ENCODE measurements at regions not wholly inside any gene's neighbourhood (a gene's known extent, or its start where the extent isn't known, plus 50 kb on each side); places are given as distances from the start of the nearest gene placed in this dataset.

DNA sequence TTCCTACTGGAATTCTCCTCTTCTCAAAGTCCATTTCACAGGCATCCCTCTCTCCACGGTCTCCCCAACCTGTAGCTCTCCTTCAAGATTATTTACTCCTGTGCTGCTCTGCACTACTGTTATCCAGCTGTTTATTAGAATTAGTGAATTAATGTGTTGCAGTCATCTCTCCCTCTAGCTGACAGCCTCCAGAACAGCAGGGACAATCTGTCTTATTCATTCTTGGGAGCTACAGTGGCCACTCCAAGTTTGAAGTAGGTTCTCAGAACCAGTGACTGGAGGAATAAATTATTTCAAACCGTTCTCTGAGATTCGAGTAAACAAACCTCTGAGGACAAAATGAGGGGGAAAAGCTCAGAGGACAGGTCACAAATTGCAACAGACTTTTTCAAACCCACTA is 330.9 kb downstream of the RRAGC start:
- no peak for DNase-seq
- no peak overlapping the region for H4K91ac ChIP-seq (ENCODE audit: low read length)
- no peak overlapping the region for H2BK120ac ChIP-seq (ENCODE audit: low read depth, low read length)
- no peak overlapping the region for H2AK5ac ChIP-seq (ENCODE audit: low read length, severe bottlenecking)
- H3K14ac ChIP-seq (ENCODE audit: low read length in 2 of 2), result no peak overlapping the region
- H3K27me3 ChIP-seq (ENCODE audit: control insufficient read depth in 1 of 2, insufficient read depth in 1 of 2, low read length in 2 of 2), result peaks cover 0 to 8% of the 10 kb centered on the region in 2 experiments
- no peak overlapping the region for H3K4ac ChIP-seq (ENCODE audit: low read depth in 1 of 2, low read length in 2 of 2)
- no peak overlapping the region for H3K18ac ChIP-seq (ENCODE audit: low read depth in 1 of 2, low read length in 2 of 2)
- H2BK12ac ChIP-seq (ENCODE audit: low read length in 2 of 2), result no peak overlapping the region
- no peak overlapping the region for H4K8ac ChIP-seq (ENCODE audit: low read length)
- no peak overlapping the region for H2BK15ac ChIP-seq (ENCODE audit: low read depth, poor library complexity, severe bottlenecking)
- no peaks in the 10 kb centered on the region for H3K79me1 ChIP-seq (replicated peaks; ENCODE audit: low read length, poor library complexity, severe bottlenecking)
- no peak overlapping the region for H3K27ac ChIP-seq (ENCODE audit: low read length, poor library complexity, severe bottlenecking)
- no peaks in the 10 kb centered on the region for H3K36me3 ChIP-seq (ENCODE audit: control insufficient read depth in 1 of 2, insufficient read depth in 2 of 2, low read depth in 1 of 2, low read length in 2 of 2)
- no peak overlapping the region for H3K4me3 ChIP-seq (ENCODE audit: insufficient read depth in 1 of 2, low read depth in 1 of 2, low read length in 2 of 2)
- H3K23ac ChIP-seq (ENCODE audit: low read length in 2 of 2), result no peak overlapping the region
- no peak overlapping the region for H3K9ac ChIP-seq (ENCODE audit: low read length)
- no peak overlapping the region for H2BK5ac ChIP-seq (ENCODE audit: low read depth, low read length, poor library complexity, severe bottlenecking)
- no peak overlapping the region for H2AFZ ChIP-seq (ENCODE audit: low read depth, low read length)
- 27% methylated on average over 2 of the region's 3 CpGs for WGBS
- no peak overlapping the region for H3K4me2 ChIP-seq (ENCODE audit: low read length, poor library complexity, severe bottlenecking)
- no peaks in the 10 kb centered on the region for H3K4me1 ChIP-seq (ENCODE audit: control insufficient read depth, insufficient read depth, low read depth, low read length)
- H3K9me3 ChIP-seq (ENCODE audit: control insufficient read depth, low read length), result no peaks in the 10 kb centered on the region

DNA sequence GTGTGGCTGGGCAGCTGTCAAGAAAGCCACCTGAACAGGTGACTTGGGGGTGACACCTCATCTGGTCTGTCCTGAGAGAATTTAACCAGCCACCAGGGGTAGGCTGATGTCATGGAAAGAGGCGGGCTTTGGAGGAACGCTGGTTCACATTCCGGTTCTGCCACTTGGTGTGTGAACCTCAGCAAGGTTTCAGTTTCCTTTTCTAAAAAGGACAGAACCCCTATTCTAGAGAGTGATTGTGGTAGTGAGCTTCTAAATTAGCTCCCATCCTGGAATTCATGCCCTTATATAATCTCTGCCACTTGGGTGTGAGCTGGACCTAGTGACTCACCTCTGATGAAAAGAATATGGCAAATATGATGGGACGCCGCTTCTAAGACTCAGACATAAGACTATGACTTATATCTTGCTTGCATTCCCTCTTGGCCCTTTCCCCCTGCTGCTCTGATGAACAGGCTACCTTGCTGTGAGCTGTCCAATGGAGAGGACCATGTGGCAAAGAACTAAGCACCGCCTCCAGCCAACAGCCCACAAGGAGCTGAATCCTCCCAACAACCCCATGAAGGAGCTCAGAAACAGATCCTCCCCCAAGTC is 332.1 kb downstream of the RRAGC start:
- WGBS, result 79% methylated on average over 6 of the region's 6 CpGs
- no peaks in the 10 kb centered on the region for H3K36me3 ChIP-seq (ENCODE audit: control insufficient read depth in 1 of 2, insufficient read depth in 2 of 2, low read depth in 1 of 2, low read length in 2 of 2)
- H2AK5ac ChIP-seq (ENCODE audit: low read length, severe bottlenecking), result no peak overlapping the region
- H3K14ac ChIP-seq (ENCODE audit: low read length in 2 of 2), result no peak overlapping the region
- H3K27me3 ChIP-seq (ENCODE audit: control insufficient read depth in 1 of 2, insufficient read depth in 1 of 2, low read length in 2 of 2), result peaks cover 0 to 8% of the 10 kb centered on the region in 2 experiments
- H3K18ac ChIP-seq (ENCODE audit: low read depth in 1 of 2, low read length in 2 of 2), result no peak overlapping the region
- H2BK15ac ChIP-seq (ENCODE audit: low read depth, poor library complexity, severe bottlenecking), result no peak overlapping the region
- no peak overlapping the region for H3K4me3 ChIP-seq (ENCODE audit: insufficient read depth in 1 of 2, low read depth in 1 of 2, low read length in 2 of 2)
- H2AFZ ChIP-seq (ENCODE audit: low read depth, low read length), result no peak overlapping the region
- no peak for DNase-seq
- H3K23ac ChIP-seq (ENCODE audit: low read length in 2 of 2), result no peak overlapping the region
- H2BK5ac ChIP-seq (ENCODE audit: low read depth, low read length, poor library complexity, severe bottlenecking), result no peak overlapping the region
- no peak overlapping the region for H2BK120ac ChIP-seq (ENCODE audit: low read depth, low read length)
- no peaks in the 10 kb centered on the region for H3K9me3 ChIP-seq (ENCODE audit: control insufficient read depth, low read length)
- no peak overlapping the region for H4K8ac ChIP-seq (ENCODE audit: low read length)
- no peaks in the 10 kb centered on the region for H3K79me1 ChIP-seq (replicated peaks; ENCODE audit: low read length, poor library complexity, severe bottlenecking)
- no peak overlapping the region for H4K91ac ChIP-seq (ENCODE audit: low read length)
- H3K4ac ChIP-seq (ENCODE audit: low read depth in 1 of 2, low read length in 2 of 2), result no peak overlapping the region
- H3K4me1 ChIP-seq (ENCODE audit: control insufficient read depth, insufficient read depth, low read depth, low read length), result no peaks in the 10 kb centered on the region
- no peak overlapping the region for H3K27ac ChIP-seq (ENCODE audit: low read length, poor library complexity, severe bottlenecking)
- H3K4me2 ChIP-seq (ENCODE audit: low read length, poor library complexity, severe bottlenecking), result no peak overlapping the region
- no peak overlapping the region for H2BK12ac ChIP-seq (ENCODE audit: low read length in 2 of 2)
- H3K9ac ChIP-seq (ENCODE audit: low read length), result no peak overlapping the region

GRCh38 chr1:38526046-38526445 is 333.5 kb downstream of the RRAGC start:
- H2BK12ac ChIP-seq (ENCODE audit: low read length in 2 of 2), result no peak overlapping the region
- no peak overlapping the region for H4K8ac ChIP-seq (ENCODE audit: low read length)
- H4K91ac ChIP-seq (ENCODE audit: low read length), result no peak overlapping the region
- H2AK5ac ChIP-seq (ENCODE audit: low read length, severe bottlenecking), result no peak overlapping the region
- no peak overlapping the region for H3K4me3 ChIP-seq (ENCODE audit: insufficient read depth in 1 of 2, low read depth in 1 of 2, low read length in 2 of 2)
- DNase-seq, result no peak
- no peak overlapping the region for H3K4ac ChIP-seq (ENCODE audit: low read depth in 1 of 2, low read length in 2 of 2)
- no peak overlapping the region for H2BK120ac ChIP-seq (ENCODE audit: low read depth, low read length)
- no peak overlapping the region for H3K4me2 ChIP-seq (ENCODE audit: low read length, poor library complexity, severe bottlenecking)
- H2BK5ac ChIP-seq (ENCODE audit: low read depth, low read length, poor library complexity, severe bottlenecking), result no peak overlapping the region
- H2BK15ac ChIP-seq (ENCODE audit: low read depth, poor library complexity, severe bottlenecking), result no peak overlapping the region
- no peak overlapping the region for H3K18ac ChIP-seq (ENCODE audit: low read depth in 1 of 2, low read length in 2 of 2)
- no peak overlapping the region for H3K23ac ChIP-seq (ENCODE audit: low read length in 2 of 2)
- no peak overlapping the region for H3K9ac ChIP-seq (ENCODE audit: low read length)
- 88% methylated on average over 7 of the region's 7 CpGs for WGBS
- H3K36me3 ChIP-seq (ENCODE audit: control insufficient read depth in 1 of 2, insufficient read depth in 2 of 2, low read depth in 1 of 2, low read length in 2 of 2), result no peaks in the 10 kb centered on the region
- no peak overlapping the region for H3K27ac ChIP-seq (ENCODE audit: low read length, poor library complexity, severe bottlenecking)
- H3K79me1 ChIP-seq (replicated peaks; ENCODE audit: low read length, poor library complexity, severe bottlenecking), result no peaks in the 10 kb centered on the region
- peaks cover 0 to 8% of the 10 kb centered on the region in 2 experiments for H3K27me3 ChIP-seq (ENCODE audit: control insufficient read depth in 1 of 2, insufficient read depth in 1 of 2, low read length in 2 of 2)
- no peaks in the 10 kb centered on the region for H3K9me3 ChIP-seq (ENCODE audit: control insufficient read depth, low read length)
- no peaks in the 10 kb centered on the region for H3K4me1 ChIP-seq (ENCODE audit: control insufficient read depth, insufficient read depth, low read depth, low read length)
- no peak overlapping the region for H3K14ac ChIP-seq (ENCODE audit: low read length in 2 of 2)
- no peak overlapping the region for H2AFZ ChIP-seq (ENCODE audit: low read depth, low read length)

- H3K4me1 ChIP-seq (ENCODE audit: control insufficient read depth, insufficient read depth, low read depth, low read length), result no peaks in the 10 kb centered on the region
- H2AFZ ChIP-seq (ENCODE audit: low read depth, low read length), result no peak overlapping the region
- H3K27me3 ChIP-seq (ENCODE audit: control insufficient read depth in 1 of 2, insufficient read depth in 1 of 2, low read length in 2 of 2), result peaks cover 0 to 8% of the 10 kb centered on the region in 2 experiments
- H2BK120ac ChIP-seq (ENCODE audit: low read depth, low read length), result no peak overlapping the region
- H3K9ac ChIP-seq (ENCODE audit: low read length), result no peak overlapping the region
- no peaks in the 10 kb centered on the region for H3K36me3 ChIP-seq (ENCODE audit: control insufficient read depth in 1 of 2, insufficient read depth in 2 of 2, low read depth in 1 of 2, low read length in 2 of 2)
- H3K23ac ChIP-seq (ENCODE audit: low read length in 2 of 2), result no peak overlapping the region
- H3K4me2 ChIP-seq (ENCODE audit: low read length, poor library complexity, severe bottlenecking), result no peak overlapping the region
- H4K91ac ChIP-seq (ENCODE audit: low read length), result no peak overlapping the region
- H2BK15ac ChIP-seq (ENCODE audit: low read depth, poor library complexity, severe bottlenecking), result no peak overlapping the region
- H3K27ac ChIP-seq (ENCODE audit: low read length, poor library complexity, severe bottlenecking), result no peak overlapping the region
- H2BK12ac ChIP-seq (ENCODE audit: low read length in 2 of 2), result no peak overlapping the region
- no peak overlapping the region for H3K18ac ChIP-seq (ENCODE audit: low read depth in 1 of 2, low read length in 2 of 2)
- H3K9me3 ChIP-seq (ENCODE audit: control insufficient read depth, low read length), result no peaks in the 10 kb centered on the region
- whole genome bisulfite sequencing, result 88% methylated on average over 2 of the region's 4 CpGs
- no peak overlapping the region for H4K8ac ChIP-seq (ENCODE audit: low read length)
- no peak overlapping the region for H3K4ac ChIP-seq (ENCODE audit: low read depth in 1 of 2, low read length in 2 of 2)
- no peak overlapping the region for H2BK5ac ChIP-seq (ENCODE audit: low read depth, low read length, poor library complexity, severe bottlenecking)
- no peaks in the 10 kb centered on the region for H3K79me1 ChIP-seq (replicated peaks; ENCODE audit: low read length, poor library complexity, severe bottlenecking)
- no peak overlapping the region for H3K4me3 ChIP-seq (ENCODE audit: insufficient read depth in 1 of 2, low read depth in 1 of 2, low read length in 2 of 2)
- DNase-seq, result no peak
- no peak overlapping the region for H2AK5ac ChIP-seq (ENCODE audit: low read length, severe bottlenecking)
- H3K14ac ChIP-seq (ENCODE audit: low read length in 2 of 2), result no peak overlapping the region
Observed at GRCh38 chr1:38525343-38526043, 334.1 kb downstream of the RRAGC start.

Measured in mesenchymal stem cell (in vitro differentiated cells and primary cell).